GM19239 (cell line): ENCODE measurements at regions not wholly inside any gene's neighbourhood (a gene's known extent, or its start where the extent isn't known, plus 50 kb on each side); places are given as distances from the start of the nearest gene placed in this dataset.
"Not testable (repeated sequence)": the region's sequence is repeated elsewhere in the genome, so short reads cannot be mapped to it uniquely, and the experiment has no call there.

ENCODE experiments used
- DNase-seq: peaks from one replicate; pipeline ENCODE4 v3.0.0; 2011; ENCODE audit warnings: low spot score; ENCODE audit not compliant: insufficient read length
- FAIRE-seq: peaks from 2 replicates; lab custom pipeline; 2011; peaks lifted over from hg19 to GRCh38; lab: Jason Lieb, UNC

- not testable (repeated sequence) for DNase-seq, FAIRE-seq
These were observed 139.4 kb upstream of the ANKRD55 start for GRCh38 chr5:56372491-56372890.

GRCh38 chr5:56369361-56369811 lies 136.3 kb upstream of the ANKRD55 start:
- DNase-seq (no peak), FAIRE-seq (no peak)

- no peak for FAIRE-seq
These were observed 134.6 kb upstream of the ANKRD55 start for GRCh38 chr5:56367748-56368147.

GRCh38 chr5:56366986-56367385 lies 133.9 kb upstream of the ANKRD55 start:
- no peak for DNase-seq
- no peak for FAIRE-seq

More at GRCh38 chr5:56367748-56368147, 134.6 kb upstream of the ANKRD55 start:
- no peak for DNase-seq

GRCh38 chr5:56361398-56361797 lies 128.3 kb upstream of the ANKRD55 start:
- FAIRE-seq (no peak), DNase-seq (no peak)

- DNase-seq (no peak), FAIRE-seq (no peak)
These were observed 127.7 kb upstream of the ANKRD55 start for GRCh38 chr5:56360816-56361215.

- FAIRE-seq: no peak
- no peak for DNase-seq
These were observed 126.9 kb upstream of the ANKRD55 start for GRCh38 chr5:56359809-56360685.

- DNase-seq: no peak
These were observed 125.9 kb upstream of the ANKRD55 start for GRCh38 chr5:56358703-56359681.

GRCh38 chr5:56358046-56358445 lies 124.9 kb upstream of the ANKRD55 start:
- DNase-seq (no peak), FAIRE-seq (no peak)

More at GRCh38 chr5:56358703-56359681, 125.9 kb upstream of the ANKRD55 start:
- FAIRE-seq: no peak

GRCh38 chr5:56357426-56357825 lies 124.3 kb upstream of the ANKRD55 start:
- DNase-seq (no peak), FAIRE-seq (no peak)

GRCh38 chr5:56356836-56357160 lies 123.7 kb upstream of the ANKRD55 start:
- no peak for DNase-seq
- no peak for FAIRE-seq

GRCh38 chr5:56356121-56356835 lies 123.1 kb upstream of the ANKRD55 start:
- no peak for FAIRE-seq
- DNase-seq: no peak

GRCh38 chr5:56354836-56355235 lies 121.7 kb upstream of the ANKRD55 start:
- FAIRE-seq: no peak

GRCh38 chr5:56352808-56353590 lies 119.9 kb upstream of the ANKRD55 start:
- DNase-seq (no peak), FAIRE-seq (no peak)

More at GRCh38 chr5:56354836-56355235, 121.7 kb upstream of the ANKRD55 start:
- DNase-seq: no peak

GRCh38 chr5:56350597-56351170 lies 117.6 kb upstream of the ANKRD55 start:
- FAIRE-seq (no peak), DNase-seq (no peak)

GRCh38 chr5:56350011-56350596 lies 117.0 kb upstream of the ANKRD55 start:
- no peak for DNase-seq
- no peak for FAIRE-seq

GRCh38 chr5:56349461-56349860 lies 116.3 kb upstream of the ANKRD55 start:
- FAIRE-seq (no peak), DNase-seq (no peak)

- DNase-seq (no peak), FAIRE-seq (no peak)
These were observed 113.8 kb upstream of the ANKRD55 start for GRCh38 chr5:56346741-56347535.
